DOHH2 (cell line): ENCODE measurements at regions not wholly inside any gene's neighbourhood (a gene's known extent, or its start where the extent isn't known, plus 50 kb on each side); places are given as distances from the start of the nearest gene placed in this dataset.

Experiments
- EZH2phosphoT487 ChIP-seq: fragments of 200-600 bp; sonication (generic); IDR thresholded peaks from 2 replicates; pipeline ENCODE4 v1.6.1; 2017; ENCODE audit warnings: borderline replicate concordance, mild to moderate bottlenecking, antibody characterized with exemption, low read length, moderate library complexity, mixed read lengths
- TF ChIP-seq, protein P1 (sequence below): fragments of 200-600 bp; sonication (generic); IDR thresholded peaks from one replicate; pipeline ENCODE4 v1.5.1; 2014; ENCODE audit warnings: antibody characterized with exemption, mild to moderate bottlenecking, low read depth, low read length; ENCODE audit not compliant: poor library complexity, severe bottlenecking

- TF ChIP-seq, protein P1, sequence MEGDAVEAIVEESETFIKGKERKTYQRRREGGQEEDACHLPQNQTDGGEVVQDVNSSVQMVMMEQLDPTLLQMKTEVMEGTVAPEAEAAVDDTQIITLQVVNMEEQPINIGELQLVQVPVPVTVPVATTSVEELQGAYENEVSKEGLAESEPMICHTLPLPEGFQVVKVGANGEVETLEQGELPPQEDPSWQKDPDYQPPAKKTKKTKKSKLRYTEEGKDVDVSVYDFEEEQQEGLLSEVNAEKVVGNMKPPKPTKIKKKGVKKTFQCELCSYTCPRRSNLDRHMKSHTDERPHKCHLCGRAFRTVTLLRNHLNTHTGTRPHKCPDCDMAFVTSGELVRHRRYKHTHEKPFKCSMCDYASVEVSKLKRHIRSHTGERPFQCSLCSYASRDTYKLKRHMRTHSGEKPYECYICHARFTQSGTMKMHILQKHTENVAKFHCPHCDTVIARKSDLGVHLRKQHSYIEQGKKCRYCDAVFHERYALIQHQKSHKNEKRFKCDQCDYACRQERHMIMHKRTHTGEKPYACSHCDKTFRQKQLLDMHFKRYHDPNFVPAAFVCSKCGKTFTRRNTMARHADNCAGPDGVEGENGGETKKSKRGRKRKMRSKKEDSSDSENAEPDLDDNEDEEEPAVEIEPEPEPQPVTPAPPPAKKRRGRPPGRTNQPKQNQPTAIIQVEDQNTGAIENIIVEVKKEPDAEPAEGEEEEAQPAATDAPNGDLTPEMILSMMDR = no peak
- TF ChIP-seq EZH2phosphoT487 = no peak
These were observed 311.0 kb downstream of the NSG2 start for GRCh38 chr5:174356536-174356935.
